WTC11 (cell line): ENCODE measurements at regions not wholly inside any gene's neighbourhood (a gene's known extent, or its start where the extent isn't known, plus 50 kb on each side); places are given as distances from the start of the nearest gene placed in this dataset.

Experiments
- ATAC-seq: fragments of 200-7000 bp; cut with Tn5 transposase; 2 replicates; pipeline ENCODE4 v1.10.0; 2021; ENCODE audit warnings: mild to moderate bottlenecking, moderate library complexity
- CTCF ChIA-PET: fragments of 300-600 bp; sonication (Branson Sonifier 250); formaldehyde crosslinking; loops from one replicate; lab custom pipeline; 2021; ENCODE audit warnings: antibody characterized with exemption; lab: Charles Lee
- POLR2A ChIA-PET: fragments of 350-600 bp; sonication (Branson Sonifier 250); formaldehyde crosslinking; loops from one replicate; lab custom pipeline; 2021; ENCODE audit warnings: antibody characterized with exemption; lab: Charles Lee
- DNase-seq: peaks from one replicate; pipeline ENCODE4 v3.0.0; 2021; ENCODE audit warnings: low spot score
- H3K27ac Mint-ChIP-seq: 2 replicates; pipeline ENCODE4 v1.8.0; 2021; ENCODE audit warnings: mixed read lengths
- H3K27me3 Mint-ChIP-seq: 2 replicates; pipeline ENCODE4 v1.8.0; 2021; ENCODE audit warnings: low read depth, mild to moderate bottlenecking, moderate library complexity, mixed read lengths
- H3K36me3 Mint-ChIP-seq: 2 replicates; pipeline ENCODE4 v1.8.0; 2021; ENCODE audit warnings: mixed read lengths
- H3K4me1 Mint-ChIP-seq: 2 replicates; pipeline ENCODE4 v1.8.0; 2022; ENCODE audit warnings: mixed read lengths
- H3K4me3 Mint-ChIP-seq: 2 replicates; pipeline ENCODE4 v1.8.0; 2021; ENCODE audit warnings: mild to moderate bottlenecking, moderate library complexity, mixed read lengths
- H3K9me3 Mint-ChIP-seq: 2 replicates; pipeline ENCODE4 v1.8.0; 2021; ENCODE audit warnings: mixed read lengths
- AR ChIP-seq: fragments of 250-450 bp; sonication (Bioruptor Pico); IDR thresholded peaks from 2 replicates; pipeline ENCODE4 v1.9.0; 2021; ENCODE audit warnings: mild to moderate bottlenecking
- CREM ChIP-seq: sonication (generic); formaldehyde crosslinking; IDR thresholded peaks from 2 replicates; pipeline ENCODE4 v1.8.1; 2022; ENCODE audit warnings: mild to moderate bottlenecking, missing genetic modification reagents, moderate library complexity
- ELF4 ChIP-seq: sonication (generic); formaldehyde crosslinking; IDR thresholded peaks from 2 replicates; pipeline ENCODE4 v1.8.1; 2022; ENCODE audit warnings: low read depth, mild to moderate bottlenecking, moderate library complexity, missing genetic modification reagents
- ESRRA ChIP-seq: sonication (generic); formaldehyde crosslinking; IDR thresholded peaks from 2 replicates; pipeline ENCODE4 v1.8.1; 2022; ENCODE audit warnings: mild to moderate bottlenecking, missing genetic modification reagents, borderline replicate concordance
- GRHL2 ChIP-seq: fragments of 250-450 bp; sonication (Bioruptor Pico); IDR thresholded peaks from 2 replicates; pipeline ENCODE4 v1.8.0; 2022; ENCODE audit warnings: mild to moderate bottlenecking, moderate library complexity; ENCODE audit not compliant: insufficient replicate concordance, severe bottlenecking
- HMGXB4 ChIP-seq: sonication (generic); formaldehyde crosslinking; IDR thresholded peaks from 2 replicates; pipeline ENCODE4 v1.8.1; 2023; ENCODE audit warnings: mild to moderate bottlenecking, moderate library complexity, missing genetic modification reagents
- JAZF1 ChIP-seq: fragments of 250-450 bp; sonication (Bioruptor Pico); IDR thresholded peaks from 2 replicates; pipeline ENCODE4 v1.9.0; 2021; ENCODE audit warnings: moderate library complexity, mild to moderate bottlenecking, inconsistent platforms
- NR1H2 ChIP-seq: sonication (generic); formaldehyde crosslinking; IDR thresholded peaks from 2 replicates; pipeline ENCODE4 v1.9.0; 2021; ENCODE audit warnings: mild to moderate bottlenecking, moderate library complexity, missing genetic modification reagents
- NR2C2 ChIP-seq: sonication (generic); formaldehyde crosslinking; IDR thresholded peaks from 2 replicates; pipeline ENCODE4 v1.8.0; 2022; ENCODE audit warnings: mild to moderate bottlenecking, missing genetic modification reagents
- PRRX2 ChIP-seq: fragments of 250-450 bp; sonication (Bioruptor Pico); IDR thresholded peaks from 2 replicates; pipeline ENCODE4 v1.8.0; 2021; ENCODE audit warnings: mild to moderate bottlenecking
- TEAD4 ChIP-seq: sonication (generic); formaldehyde crosslinking; IDR thresholded peaks from 2 replicates; pipeline ENCODE4 v1.8.0; 2022; ENCODE audit warnings: mild to moderate bottlenecking, missing genetic modification reagents
- TP53 ChIP-seq: sonication (generic); formaldehyde crosslinking; IDR thresholded peaks from 2 replicates; pipeline ENCODE4 v1.8.1; 2023; ENCODE audit warnings: mild to moderate bottlenecking, missing genetic modification reagents
- ZBTB21 ChIP-seq: sonication (generic); formaldehyde crosslinking; IDR thresholded peaks from 2 replicates; pipeline ENCODE4 v1.8.1; 2023; ENCODE audit warnings: mild to moderate bottlenecking, missing genetic modification reagents, borderline replicate concordance
- ZNF138 ChIP-seq: sonication (generic); formaldehyde crosslinking; conservative IDR thresholded peaks from 2 replicates; pipeline ENCODE4 v1.8.1; 2022; ENCODE audit warnings: mild to moderate bottlenecking, moderate library complexity, missing genetic modification reagents
- ZNF263 ChIP-seq: sonication (generic); formaldehyde crosslinking; IDR thresholded peaks from 2 replicates; pipeline ENCODE4 v1.8.1; 2022; ENCODE audit warnings: low read depth, mild to moderate bottlenecking, moderate library complexity, missing genetic modification reagents
- ZNF423 ChIP-seq: fragments of 250-450 bp; sonication (Bioruptor Pico); IDR thresholded peaks from 2 replicates; pipeline ENCODE4 v2.1.2; 2022; ENCODE audit warnings: mild to moderate bottlenecking, moderate library complexity
- TF ChIP-seq, protein P1 (sequence below): fragments of 200-600 bp; IDR thresholded peaks from 2 replicates; pipeline ENCODE4 v1.8.0; 2022; ENCODE audit warnings: antibody characterized with exemption
- TF ChIP-seq, protein P2 (sequence below): sonication (generic); formaldehyde crosslinking; IDR thresholded peaks from 2 replicates; pipeline ENCODE4 v1.8.0; 2022; ENCODE audit warnings: missing genetic modification reagents
- TF ChIP-seq, protein P3 (sequence below): sonication (generic); formaldehyde crosslinking; IDR thresholded peaks from 2 replicates; pipeline ENCODE4 v1.8.1; 2023; ENCODE audit warnings: mild to moderate bottlenecking, missing genetic modification reagents
- TF ChIP-seq, protein P4 (sequence below): fragments of 250-450 bp; sonication (Bioruptor Pico); IDR thresholded peaks from 2 replicates; pipeline ENCODE4 v1.9.0; 2021; ENCODE audit warnings: mild to moderate bottlenecking

GRCh38 chr9:129394886-129395279, 216.8 kb upstream of the IER5L start (continued):
- TF ChIP-seq, protein P1, sequence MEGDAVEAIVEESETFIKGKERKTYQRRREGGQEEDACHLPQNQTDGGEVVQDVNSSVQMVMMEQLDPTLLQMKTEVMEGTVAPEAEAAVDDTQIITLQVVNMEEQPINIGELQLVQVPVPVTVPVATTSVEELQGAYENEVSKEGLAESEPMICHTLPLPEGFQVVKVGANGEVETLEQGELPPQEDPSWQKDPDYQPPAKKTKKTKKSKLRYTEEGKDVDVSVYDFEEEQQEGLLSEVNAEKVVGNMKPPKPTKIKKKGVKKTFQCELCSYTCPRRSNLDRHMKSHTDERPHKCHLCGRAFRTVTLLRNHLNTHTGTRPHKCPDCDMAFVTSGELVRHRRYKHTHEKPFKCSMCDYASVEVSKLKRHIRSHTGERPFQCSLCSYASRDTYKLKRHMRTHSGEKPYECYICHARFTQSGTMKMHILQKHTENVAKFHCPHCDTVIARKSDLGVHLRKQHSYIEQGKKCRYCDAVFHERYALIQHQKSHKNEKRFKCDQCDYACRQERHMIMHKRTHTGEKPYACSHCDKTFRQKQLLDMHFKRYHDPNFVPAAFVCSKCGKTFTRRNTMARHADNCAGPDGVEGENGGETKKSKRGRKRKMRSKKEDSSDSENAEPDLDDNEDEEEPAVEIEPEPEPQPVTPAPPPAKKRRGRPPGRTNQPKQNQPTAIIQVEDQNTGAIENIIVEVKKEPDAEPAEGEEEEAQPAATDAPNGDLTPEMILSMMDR: no peak
- TF ChIP-seq, protein P2, sequence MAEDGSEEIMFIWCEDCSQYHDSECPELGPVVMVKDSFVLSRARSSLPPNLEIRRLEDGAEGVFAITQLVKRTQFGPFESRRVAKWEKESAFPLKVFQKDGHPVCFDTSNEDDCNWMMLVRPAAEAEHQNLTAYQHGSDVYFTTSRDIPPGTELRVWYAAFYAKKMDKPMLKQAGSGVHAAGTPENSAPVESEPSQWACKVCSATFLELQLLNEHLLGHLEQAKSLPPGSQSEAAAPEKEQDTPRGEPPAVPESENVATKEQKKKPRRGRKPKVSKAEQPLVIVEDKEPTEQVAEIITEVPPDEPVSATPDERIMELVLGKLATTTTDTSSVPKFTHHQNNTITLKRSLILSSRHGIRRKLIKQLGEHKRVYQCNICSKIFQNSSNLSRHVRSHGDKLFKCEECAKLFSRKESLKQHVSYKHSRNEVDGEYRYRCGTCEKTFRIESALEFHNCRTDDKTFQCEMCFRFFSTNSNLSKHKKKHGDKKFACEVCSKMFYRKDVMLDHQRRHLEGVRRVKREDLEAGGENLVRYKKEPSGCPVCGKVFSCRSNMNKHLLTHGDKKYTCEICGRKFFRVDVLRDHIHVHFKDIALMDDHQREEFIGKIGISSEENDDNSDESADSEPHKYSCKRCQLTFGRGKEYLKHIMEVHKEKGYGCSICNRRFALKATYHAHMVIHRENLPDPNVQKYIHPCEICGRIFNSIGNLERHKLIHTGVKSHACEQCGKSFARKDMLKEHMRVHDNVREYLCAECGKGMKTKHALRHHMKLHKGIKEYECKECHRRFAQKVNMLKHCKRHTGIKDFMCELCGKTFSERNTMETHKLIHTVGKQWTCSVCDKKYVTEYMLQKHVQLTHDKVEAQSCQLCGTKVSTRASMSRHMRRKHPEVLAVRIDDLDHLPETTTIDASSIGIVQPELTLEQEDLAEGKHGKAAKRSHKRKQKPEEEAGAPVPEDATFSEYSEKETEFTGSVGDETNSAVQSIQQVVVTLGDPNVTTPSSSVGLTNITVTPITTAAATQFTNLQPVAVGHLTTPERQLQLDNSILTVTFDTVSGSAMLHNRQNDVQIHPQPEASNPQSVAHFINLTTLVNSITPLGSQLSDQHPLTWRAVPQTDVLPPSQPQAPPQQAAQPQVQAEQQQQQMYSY (CRISPR knock-in tag): no peak
- TF ChIP-seq NR2C2 (CRISPR knock-in tag) (no peak), ZBTB21 (CRISPR knock-in tag) (no peak)
- TF ChIP-seq, protein P3, sequence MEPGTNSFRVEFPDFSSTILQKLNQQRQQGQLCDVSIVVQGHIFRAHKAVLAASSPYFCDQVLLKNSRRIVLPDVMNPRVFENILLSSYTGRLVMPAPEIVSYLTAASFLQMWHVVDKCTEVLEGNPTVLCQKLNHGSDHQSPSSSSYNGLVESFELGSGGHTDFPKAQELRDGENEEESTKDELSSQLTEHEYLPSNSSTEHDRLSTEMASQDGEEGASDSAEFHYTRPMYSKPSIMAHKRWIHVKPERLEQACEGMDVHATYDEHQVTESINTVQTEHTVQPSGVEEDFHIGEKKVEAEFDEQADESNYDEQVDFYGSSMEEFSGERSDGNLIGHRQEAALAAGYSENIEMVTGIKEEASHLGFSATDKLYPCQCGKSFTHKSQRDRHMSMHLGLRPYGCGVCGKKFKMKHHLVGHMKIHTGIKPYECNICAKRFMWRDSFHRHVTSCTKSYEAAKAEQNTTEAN: no peak

DNA sequence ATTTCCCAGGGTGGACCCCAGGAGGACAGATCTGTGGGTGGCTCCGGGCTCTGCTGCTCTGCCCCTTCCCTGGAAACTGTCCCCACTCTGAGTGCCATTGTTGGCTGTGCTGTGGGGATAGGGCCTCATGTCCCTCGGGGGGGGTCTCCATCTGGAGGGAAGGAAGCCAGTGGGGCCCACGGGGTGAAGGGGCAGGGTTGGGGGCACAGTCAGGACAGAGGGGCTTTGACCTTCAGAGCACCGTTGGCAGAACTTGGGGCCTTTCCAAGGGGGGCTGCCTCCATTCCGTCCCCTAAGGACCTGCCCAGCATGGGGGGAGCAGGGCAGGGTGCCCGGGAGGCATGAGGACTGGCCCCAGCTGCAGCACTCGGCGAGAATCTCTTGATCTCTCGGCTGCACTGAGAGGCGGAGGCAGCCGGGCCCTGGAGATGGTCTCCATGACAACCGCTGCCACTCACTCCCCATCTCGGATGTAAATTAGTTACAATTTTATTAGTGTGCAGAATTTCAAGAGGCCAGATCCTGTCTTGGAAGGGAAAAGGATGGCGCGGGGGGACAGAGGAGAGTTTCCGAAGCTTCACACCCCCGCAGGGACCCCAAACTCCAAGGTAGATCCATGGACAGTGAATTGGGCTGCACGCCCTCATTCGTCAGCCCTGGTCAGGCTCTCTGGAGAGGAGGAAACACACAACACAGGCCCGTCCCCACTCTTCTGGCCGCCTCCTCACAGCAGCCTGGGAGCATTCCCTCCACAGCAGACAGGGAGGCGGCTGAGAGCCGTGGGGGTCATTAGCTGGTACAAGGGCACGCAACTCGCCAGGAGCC, 216.2 kb upstream of the IER5L start:
- Mint-ChIP-seq H3K27ac (no peak overlapping the region), H3K9me3 (no peaks in the 10 kb centered on the region), H3K27me3 (no peaks in the 10 kb centered on the region; the same call in 1 of the 2 replicates), H3K4me3 (no peak overlapping the region), H3K36me3 (no peaks in the 10 kb centered on the region), H3K4me1 (peaks cover 17% of the 10 kb centered on the region)
- ATAC-seq (no peak), DNase-seq (no peak)
- ChIA-PET POLR2A (no interaction called here), CTCF (no interaction called here)
- TF ChIP-seq JAZF1 (CRISPR knock-in tag) (no peak), GRHL2 (no peak), PRRX2 (CRISPR knock-in tag) (no peak), NR1H2 (no peak), TEAD4 (CRISPR knock-in tag) (no peak), ELF4 (no peak), ZNF423 (CRISPR knock-in tag) (no peak), AR (CRISPR knock-in tag) (no peak), ZNF138 (CRISPR knock-in tag) (no peak), ESRRA (CRISPR knock-in tag) (no peak), ZNF263 (CRISPR knock-in tag) (no peak), HMGXB4 (CRISPR knock-in tag) (no peak), TP53 (CRISPR knock-in tag) (no peak), CREM (CRISPR knock-in tag) (no peak)
- TF ChIP-seq, protein P4, sequence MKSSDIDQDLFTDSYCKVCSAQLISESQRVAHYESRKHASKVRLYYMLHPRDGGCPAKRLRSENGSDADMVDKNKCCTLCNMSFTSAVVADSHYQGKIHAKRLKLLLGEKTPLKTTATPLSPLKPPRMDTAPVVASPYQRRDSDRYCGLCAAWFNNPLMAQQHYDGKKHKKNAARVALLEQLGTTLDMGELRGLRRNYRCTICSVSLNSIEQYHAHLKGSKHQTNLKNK (CRISPR knock-in tag): no peak
- TF ChIP-seq, protein P2 (CRISPR knock-in tag): no peak
